IPS-20b (cell line): ENCODE measurements at regions not wholly inside any gene's neighbourhood (a gene's known extent, or its start where the extent isn't known, plus 50 kb on each side); places are given as distances from the start of the nearest gene placed in this dataset.
"Not testable (repeated sequence)": the region's sequence is repeated elsewhere in the genome, so short reads cannot be mapped to it uniquely, and the experiment has no call there.

Experiments
- H3K27ac ChIP-seq: one replicate; pipeline ENCODE4 v1.5.1; 2013; ENCODE audit warnings: low read length
- H3K27me3 ChIP-seq: 2 replicates; pipeline ENCODE4 v1.6.1; 2013; ENCODE audit warnings: mild to moderate bottlenecking, low read length, inconsistent platforms; ENCODE audit not compliant: insufficient read depth
- H3K36me3 ChIP-seq: 2 replicates; pipeline ENCODE4 v1.6.1; 2013; ENCODE audit warnings: low read depth, mild to moderate bottlenecking, inconsistent platforms, low read length, moderate library complexity; ENCODE audit not compliant: insufficient read depth
- H3K4me1 ChIP-seq: 2 replicates; pipeline ENCODE4 v1.6.1; 2013; ENCODE audit warnings: mild to moderate bottlenecking, control low read depth, inconsistent platforms, low read length, moderate library complexity; ENCODE audit not compliant: insufficient read depth
- H3K4me3 ChIP-seq: 2 replicates; pipeline ENCODE4 v1.5.1; 2013; ENCODE audit warnings: mild to moderate bottlenecking, low read length, inconsistent platforms
- H3K9ac ChIP-seq: 2 replicates; pipeline ENCODE4 v1.6.1; 2013; ENCODE audit warnings: low read depth, mild to moderate bottlenecking, inconsistent platforms, low read length, moderate library complexity
- H3K9me3 ChIP-seq: 2 replicates; pipeline ENCODE4 v1.6.1; 2013; ENCODE audit warnings: mild to moderate bottlenecking, low read depth, low read length, inconsistent platforms; ENCODE audit not compliant: insufficient read depth

GRCh38 chr2:111366641-111367029 lies 245.9 kb downstream of the BCL2L11 start:
- not testable (repeated sequence) for H3K36me3 ChIP-seq, H3K4me3 ChIP-seq, H3K4me1 ChIP-seq, H3K9me3 ChIP-seq, H3K27ac ChIP-seq, H3K9ac ChIP-seq
- peaks cover 15% of the 10 kb centered on the region; the same call in 1 of the 2 replicates for H3K27me3 ChIP-seq

GRCh38 chr2:111367080-111367479 lies 246.4 kb downstream of the BCL2L11 start:
- H3K27ac ChIP-seq, H3K9me3 ChIP-seq, H3K9ac ChIP-seq, H3K36me3 ChIP-seq, H3K4me1 ChIP-seq, H3K4me3 ChIP-seq: not testable (repeated sequence)
- H3K27me3 ChIP-seq: peaks cover 15% of the 10 kb centered on the region; the same call in 1 of the 2 replicates

GRCh38 chr2:111367871-111368270 lies 247.2 kb downstream of the BCL2L11 start:
- not testable (repeated sequence) for H3K27ac ChIP-seq, H3K4me1 ChIP-seq, H3K36me3 ChIP-seq, H3K9me3 ChIP-seq, H3K4me3 ChIP-seq, H3K9ac ChIP-seq
- peaks cover 15% of the 10 kb centered on the region; the same call in 1 of the 2 replicates for H3K27me3 ChIP-seq

GRCh38 chr2:111368288-111368687 lies 247.6 kb downstream of the BCL2L11 start:
- H3K9me3 ChIP-seq, H3K4me1 ChIP-seq, H3K4me3 ChIP-seq, H3K36me3 ChIP-seq, H3K9ac ChIP-seq, H3K27ac ChIP-seq: not testable (repeated sequence)
- peaks cover 15% of the 10 kb centered on the region; the same call in 1 of the 2 replicates for H3K27me3 ChIP-seq

GRCh38 chr2:111373060-111373459 lies 252.3 kb downstream of the BCL2L11 start:
- not testable (repeated sequence) for H3K9ac ChIP-seq, H3K4me3 ChIP-seq

GRCh38 chr2:111373989-111374388 lies 253.3 kb downstream of the BCL2L11 start:
- H3K4me1 ChIP-seq, H3K4me3 ChIP-seq, H3K27me3 ChIP-seq, H3K36me3 ChIP-seq, H3K9ac ChIP-seq, H3K27ac ChIP-seq, H3K9me3 ChIP-seq: not testable (repeated sequence)

More at GRCh38 chr2:111373060-111373459, 252.3 kb downstream of the BCL2L11 start:
- H3K9me3 ChIP-seq, H3K36me3 ChIP-seq, H3K4me1 ChIP-seq, H3K27me3 ChIP-seq, H3K27ac ChIP-seq: not testable (repeated sequence)

- H3K9ac ChIP-seq, H3K4me1 ChIP-seq, H3K27ac ChIP-seq, H3K9me3 ChIP-seq, H3K4me3 ChIP-seq, H3K27me3 ChIP-seq, H3K36me3 ChIP-seq: not testable (repeated sequence)
Observed at GRCh38 chr2:111374734-111375133, 254.0 kb downstream of the BCL2L11 start.

GRCh38 chr2:111375320-111375883 lies 254.7 kb downstream of the BCL2L11 start:
- H3K9ac ChIP-seq, H3K4me1 ChIP-seq, H3K27me3 ChIP-seq, H3K4me3 ChIP-seq, H3K36me3 ChIP-seq, H3K9me3 ChIP-seq, H3K27ac ChIP-seq: not testable (repeated sequence)

- H3K27ac ChIP-seq, H3K9me3 ChIP-seq, H3K27me3 ChIP-seq, H3K4me3 ChIP-seq, H3K36me3 ChIP-seq, H3K9ac ChIP-seq, H3K4me1 ChIP-seq: not testable (repeated sequence)
Observed at GRCh38 chr2:111376272-111376970, 255.7 kb downstream of the BCL2L11 start.

GRCh38 chr2:111376971-111377352 lies 256.2 kb downstream of the BCL2L11 start:
- H3K4me3 ChIP-seq, H3K27me3 ChIP-seq, H3K9me3 ChIP-seq, H3K9ac ChIP-seq, H3K36me3 ChIP-seq, H3K27ac ChIP-seq, H3K4me1 ChIP-seq: not testable (repeated sequence)

GRCh38 chr2:111377386-111377959 lies 256.8 kb downstream of the BCL2L11 start:
- H3K27ac ChIP-seq, H3K27me3 ChIP-seq, H3K4me1 ChIP-seq, H3K9ac ChIP-seq, H3K4me3 ChIP-seq, H3K9me3 ChIP-seq, H3K36me3 ChIP-seq: not testable (repeated sequence)

GRCh38 chr2:111378348-111378747 lies 257.6 kb downstream of the BCL2L11 start:
- H3K27me3 ChIP-seq, H3K9ac ChIP-seq, H3K4me3 ChIP-seq, H3K9me3 ChIP-seq, H3K36me3 ChIP-seq, H3K4me1 ChIP-seq, H3K27ac ChIP-seq: not testable (repeated sequence)
